Adrenal gland (tissue), 9 donors: ENCODE measurements at regions not wholly inside any gene's neighbourhood (a gene's known extent, or its start where the extent isn't known, plus 50 kb on each side); places are given as distances from the start of the nearest gene placed in this dataset.

ENCODE experiments used
- DNase-seq, 7 donors: peaks; one replicate each; pipeline ENCODE4 v3.0.0-alpha.2; 2019 to 2020
- H3K27ac ChIP-seq, 5 donors: fragments of 200-600 bp; sonication (generic) in 4 of 5; 1 replicate in 3 of 5; 2 replicates in 2 of 5; pipeline versions ENCODE4 v1.5.1 to v1.8.0; 2016 to 2020; ENCODE audit warnings: mild to moderate bottlenecking in 1 of 5
- H3K27me3 ChIP-seq: fragments of 200-600 bp; 2 replicates; pipeline ENCODE4 v1.8.0; 2021
- H3K36me3 ChIP-seq, 2 donors: fragments of 200-600 bp; replicated peaks in 1 of 2; 1 replicate in 1 of 2; 2 replicates in 1 of 2; pipeline versions ENCODE4 v1.5.1 to v1.8.0; 2018 to 2022
- H3K4me1 ChIP-seq, 2 donors: fragments of 200-600 bp; replicated peaks in 1 of 2; 1 replicate in 1 of 2; 2 replicates in 1 of 2; pipeline versions ENCODE4 v1.5.1 to v1.8.0; 2018 to 2021
- H3K4me3 ChIP-seq, 4 donors: fragments of 200-600 bp; sonication (generic) in 3 of 4; one replicate each; pipeline ENCODE4 v1.5.1; 2016 to 2018
- H3K9me3 ChIP-seq, 3 donors: fragments of 200-600 bp; sonication (generic) in 1 of 3; replicated peaks in 1 of 3; 1 replicate in 2 of 3; 2 replicates in 1 of 3; pipeline versions ENCODE4 v1.5.1 to v1.8.0; 2016 to 2021
- CTCF ChIP-seq, 6 experiments: fragments of 450-650 bp in 4 of 6; fragments of 200-600 bp in 2 of 6; sonication (generic) in 1 of 6; IDR thresholded peaks; 1 replicate in 5 of 6; 2 replicates in 1 of 6; pipeline versions ENCODE4 v1.5.1 to v1.8.0; 2016 to 2021; ENCODE audit warnings: antibody characterized with exemption in 6 of 6, mild to moderate bottlenecking in 2 of 6, moderate library complexity in 1 of 6
- POLR2A ChIP-seq, 2 donors: fragments of 450-650 bp; IDR thresholded peaks; one replicate each; pipeline ENCODE4 v1.6.1; 2017; ENCODE audit warnings: antibody characterized with exemption in 2 of 2, mild to moderate bottlenecking in 2 of 2, moderate library complexity in 1 of 2
- WGBS, 4 donors: extraction: QIAGEN DNeasy Blood & Tissue Kit in 2 of 4; methylation state at CpG; one replicate each; pipeline versions ENCODE4 v1.1.5 to v1.1.7; 2013 to 2017; 5-methylcytosine and 5-hydroxymethylcytosine counted together
- intact Hi-C, 2 donors: fragments of 100-400 bp; cut with DNase I; formaldehyde crosslinking; loops; one replicate each; pipeline versions ENCODE4 v1.14.1 to v1.15.0; 2022 to 2023
- donor health status: healthy with polysubstance abuse.
- donor health status: Bipolar disorder and iron deficiency.
- donor health status: DM: yes; HTN: yes; CAD: no.
- donor health status: DM: no; HTN: no; CAD: no.
- donor health status: DM: no; HTN: no; CAD: no.

- H3K36me3 ChIP-seq, result no peaks in the 10 kb centered on the region
- H3K27ac ChIP-seq, result peak overlapping the region in 3 of 5 donors; percentile 69 to 74 (median 71)
- no peaks in the 10 kb centered on the region for H3K9me3 ChIP-seq
- intact Hi-C loops, result no loop called here
- no peaks in the 10 kb centered on the region for H3K27me3 ChIP-seq
- DNase-seq, result peak; percentile 82 to 95 (median 93)
- H3K4me3 ChIP-seq, result no peak overlapping the region
- TF ChIP-seq POLR2A (IDR thresholded peaks at IDR 0.05) (no peak), CTCF (IDR thresholded peaks at IDR 0.05) (peak in 3 of 6 experiments; percentile 15 to 23 (median 21))
- peaks cover 0 to 3% of the 10 kb centered on the region in 2 donors for H3K4me1 ChIP-seq
- WGBS, 4 donors, result 33 to 49% (median 39%) methylated on average over 9 to 13 of the region's 13 CpGs
Measured at GRCh38 chr2:239630618-239631286, 229.9 kb upstream of the HDAC4 start.

GRCh38 chr2:239629926-239630617 lies 229.3 kb upstream of the HDAC4 start:
- intact Hi-C loops, result no loop called here
- DNase-seq, result no peak
- H3K27ac ChIP-seq, result peak overlapping the region in 2 of 5 donors; percentile 71 to 74
- peaks cover 0 to 3% of the 10 kb centered on the region in 2 donors for H3K4me1 ChIP-seq
- TF ChIP-seq POLR2A (IDR thresholded peaks at IDR 0.05) (no peak), CTCF (IDR thresholded peaks at IDR 0.05) (no peak)
- H3K9me3 ChIP-seq, result no peaks in the 10 kb centered on the region
- 77 to 82% (median 81%) methylated on average over 7 of the region's 7 CpGs for WGBS, 4 donors
- H3K27me3 ChIP-seq, result no peaks in the 10 kb centered on the region
- H3K4me3 ChIP-seq, result no peak overlapping the region
- H3K36me3 ChIP-seq, result no peaks in the 10 kb centered on the region

GRCh38 chr2:239626961-239627592 lies 226.3 kb upstream of the HDAC4 start:
- no peak for TF ChIP-seq CTCF (IDR thresholded peaks at IDR 0.05)
- TF ChIP-seq POLR2A (IDR thresholded peaks at IDR 0.05), result no peak
- intact Hi-C loops, result no loop called here
- Histone ChIP-seq H3K4me3 (no peak overlapping the region), H3K9me3 (no peaks in the 10 kb centered on the region), H3K4me1 (peaks cover 0 to 3% of the 10 kb centered on the region in 2 donors), H3K27ac (no peak overlapping the region), H3K27me3 (no peaks in the 10 kb centered on the region), H3K36me3 (no peaks in the 10 kb centered on the region)
- no peak for DNase-seq
- WGBS, 4 donors, result 75 to 85% (median 82%) methylated on average over 7 to 16 of the region's 16 CpGs; no CpG with 5 or more reads in 1 of the 4 donors

DNA sequence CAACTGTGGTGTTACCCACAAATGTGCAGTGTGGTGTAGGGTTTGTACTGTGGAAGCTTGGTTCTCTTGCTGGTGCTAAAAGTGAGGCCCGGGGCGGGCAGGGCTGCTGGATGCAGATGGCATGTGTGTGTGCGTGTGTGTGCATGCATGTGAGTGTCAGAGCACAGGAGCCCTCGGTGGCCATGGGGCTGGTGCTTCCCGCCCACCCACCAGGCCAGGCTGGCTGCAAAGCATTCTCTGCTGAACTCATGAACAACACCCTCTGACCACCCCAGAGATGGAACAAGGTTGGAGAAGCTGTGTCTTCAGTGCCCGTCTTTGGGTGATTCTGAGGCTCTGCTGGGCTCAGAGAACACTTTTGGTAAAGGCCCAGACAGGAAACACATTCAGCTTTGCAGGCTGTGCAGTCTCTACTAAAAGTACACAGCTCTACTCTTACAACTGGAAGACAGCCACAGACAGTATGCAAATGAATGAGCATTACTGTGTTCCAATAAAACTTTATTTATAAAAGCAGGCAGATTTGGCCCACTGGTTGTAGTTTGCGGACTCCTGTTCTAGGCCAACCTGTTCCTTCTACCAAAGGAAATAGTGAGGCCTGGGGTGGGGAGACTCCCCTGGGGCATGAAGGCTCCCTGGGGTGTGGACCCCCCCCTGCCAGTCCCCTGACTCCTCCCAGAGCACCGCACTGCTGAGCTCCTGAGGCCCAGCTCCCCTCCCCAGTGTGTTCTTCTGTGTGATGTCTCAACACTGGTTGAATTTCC lies 225.3 kb upstream of the HDAC4 start:
- Histone ChIP-seq H3K27me3 (no peaks in the 10 kb centered on the region), H3K36me3 (no peaks in the 10 kb centered on the region), H3K9me3 (no peaks in the 10 kb centered on the region), H3K4me1 (peaks cover 0 to 3% of the 10 kb centered on the region in 2 donors), H3K27ac (no peak overlapping the region), H3K4me3 (no peak overlapping the region)
- TF ChIP-seq POLR2A (IDR thresholded peaks at IDR 0.05) (no peak), CTCF (IDR thresholded peaks at IDR 0.05) (no peak)
- no peak for DNase-seq
- WGBS, 4 donors, result 90 to 94% (median 92%) methylated on average over 6 to 8 of the region's 8 CpGs
- intact Hi-C loops, result no loop called here
